ENCODE measurements at regions not wholly inside any gene's neighbourhood (a gene's known extent, or its start where the extent isn't known, plus 50 kb on each side); places are given as distances from the start of the nearest gene placed in this dataset.
"Not testable (repeated sequence)": the region's sequence is repeated elsewhere in the genome, so short reads cannot be mapped to it uniquely, and the experiment has no call there.

GRCh38 chr15:30489237-30489636 lies 62.6 kb upstream of the GOLGA8Q start:
- not testable (repeated sequence) for TF ChIP-seq ESRRA (IDR thresholded peaks at IDR 0.05; ENCODE audit: borderline replicate concordance, low read length); CTCF (IDR thresholded peaks at IDR 0.05); MAX (IDR thresholded peaks at IDR 0.05); USF2 (IDR thresholded peaks at IDR 0.05); EP300 (IDR thresholded peaks at IDR 0.05); CEBPB (IDR thresholded peaks at IDR 0.05); ATOH8 (CRISPR knock-in tag; IDR thresholded peaks at IDR 0.05; ENCODE audit: low read depth); KDM1A (IDR thresholded peaks at IDR 0.05; ENCODE audit: low read depth); POLR2A (IDR thresholded peaks at IDR 0.05; ENCODE audit: low read length); PBX3 (IDR thresholded peaks at IDR 0.05)

Data from A549 (cell line).